GM12875 (cell line): ENCODE measurements at regions not wholly inside any gene's neighbourhood (a gene's known extent, or its start where the extent isn't known, plus 50 kb on each side); places are given as distances from the start of the nearest gene placed in this dataset.

Source experiments
- H3K4me3 ChIP-seq: one replicate; pipeline ENCODE4 v1.5.1; 2011; ENCODE audit warnings: low read depth, low read length, control low read depth
- CTCF ChIP-seq: IDR thresholded peaks from 2 replicates; pipeline ENCODE4 v1.5.1; 2011; ENCODE audit warnings: low read depth, mild to moderate bottlenecking, control low read depth, inconsistent platforms, low read length, moderate library complexity, borderline replicate concordance; ENCODE audit not compliant: insufficient read depth

GRCh38 chr9:1440256-1440655 is 390.1 kb downstream of the DMRT2 start:
- no peak overlapping the region for H3K4me3 ChIP-seq
- no peak for TF ChIP-seq CTCF

GRCh38 chr9:1442105-1442504 is 391.9 kb downstream of the DMRT2 start:
- no peak for TF ChIP-seq CTCF
- no peak overlapping the region for H3K4me3 ChIP-seq

- TF ChIP-seq CTCF = no peak
- H3K4me3 ChIP-seq = no peak overlapping the region
These were observed 393.3 kb downstream of the DMRT2 start for GRCh38 chr9:1443450-1443849.

GRCh38 chr9:1446671-1447070 is 396.5 kb downstream of the DMRT2 start:
- no peak overlapping the region for H3K4me3 ChIP-seq
- TF ChIP-seq CTCF = no peak

GRCh38 chr9:1453636-1454035 is 403.5 kb downstream of the DMRT2 start:
- no peak overlapping the region for H3K4me3 ChIP-seq
- TF ChIP-seq CTCF = no peak

GRCh38 chr9:1454211-1454610 is 404.1 kb downstream of the DMRT2 start:
- H3K4me3 ChIP-seq = no peak overlapping the region
- TF ChIP-seq CTCF = no peak

- no peak for TF ChIP-seq CTCF
- H3K4me3 ChIP-seq = no peak overlapping the region
These were observed 404.6 kb downstream of the DMRT2 start for GRCh38 chr9:1454616-1455347.
